Activated B cell treated with CpG ODN at 0.5 μM for 24 hours (primary cell): ENCODE measurements at regions not wholly inside any gene's neighbourhood (a gene's known extent, or its start where the extent isn't known, plus 50 kb on each side); places are given as distances from the start of the nearest gene placed in this dataset.

ENCODE experiments used
- ATAC-seq: fragments of 200-7000 bp; cut with Tn5 transposase; one replicate; pipeline ENCODE4 v1.10.0; 2021; ENCODE audit warnings: low read depth, mild to moderate bottlenecking, moderate library complexity
- CTCF ChIA-PET: fragments of 350-600 bp; sonication (Branson Sonifier 250); formaldehyde crosslinking; loops from one replicate; lab custom pipeline; 2021; ENCODE audit warnings: antibody characterized with exemption; lab: Charles Lee
- POLR2A ChIA-PET: fragments of 350-600 bp; sonication (Branson Sonifier 250); formaldehyde crosslinking; loops from one replicate; lab custom pipeline; 2021; ENCODE audit warnings: antibody characterized with exemption; lab: Charles Lee
- DNase-seq: peaks from one replicate; pipeline ENCODE4 v3.0.0; 2022
- H3K27ac Mint-ChIP-seq: one replicate; pipeline ENCODE4 v1.8.0; 2020; ENCODE audit warnings: mixed read lengths
- H3K27me3 Mint-ChIP-seq: one replicate; pipeline ENCODE4 v1.8.0; 2021; ENCODE audit warnings: mixed read lengths
- H3K36me3 Mint-ChIP-seq: one replicate; pipeline ENCODE4 v1.8.0; 2021; ENCODE audit warnings: low read depth, mixed read lengths
- H3K4me1 Mint-ChIP-seq: one replicate; pipeline ENCODE4 v1.8.0; 2021; ENCODE audit warnings: mixed read lengths
- H3K4me3 Mint-ChIP-seq: one replicate; pipeline ENCODE4 v1.8.0; 2020; ENCODE audit warnings: mild to moderate bottlenecking, mixed read lengths
- H3K9me3 Mint-ChIP-seq: one replicate; pipeline ENCODE4 v1.8.0; 2020; ENCODE audit warnings: mixed read lengths
- intact Hi-C: fragments of 100-400 bp; cut with micrococcal nuclease; formaldehyde crosslinking; loops from one replicate; pipeline ENCODE4 v1.15.1; 2024
- TF ChIP-seq, protein P1 (sequence below): fragments of 200-600 bp; IDR thresholded peaks from one replicate; pipeline ENCODE4 v1.8.0; 2022; ENCODE audit warnings: antibody characterized with exemption, mild to moderate bottlenecking

DNA sequence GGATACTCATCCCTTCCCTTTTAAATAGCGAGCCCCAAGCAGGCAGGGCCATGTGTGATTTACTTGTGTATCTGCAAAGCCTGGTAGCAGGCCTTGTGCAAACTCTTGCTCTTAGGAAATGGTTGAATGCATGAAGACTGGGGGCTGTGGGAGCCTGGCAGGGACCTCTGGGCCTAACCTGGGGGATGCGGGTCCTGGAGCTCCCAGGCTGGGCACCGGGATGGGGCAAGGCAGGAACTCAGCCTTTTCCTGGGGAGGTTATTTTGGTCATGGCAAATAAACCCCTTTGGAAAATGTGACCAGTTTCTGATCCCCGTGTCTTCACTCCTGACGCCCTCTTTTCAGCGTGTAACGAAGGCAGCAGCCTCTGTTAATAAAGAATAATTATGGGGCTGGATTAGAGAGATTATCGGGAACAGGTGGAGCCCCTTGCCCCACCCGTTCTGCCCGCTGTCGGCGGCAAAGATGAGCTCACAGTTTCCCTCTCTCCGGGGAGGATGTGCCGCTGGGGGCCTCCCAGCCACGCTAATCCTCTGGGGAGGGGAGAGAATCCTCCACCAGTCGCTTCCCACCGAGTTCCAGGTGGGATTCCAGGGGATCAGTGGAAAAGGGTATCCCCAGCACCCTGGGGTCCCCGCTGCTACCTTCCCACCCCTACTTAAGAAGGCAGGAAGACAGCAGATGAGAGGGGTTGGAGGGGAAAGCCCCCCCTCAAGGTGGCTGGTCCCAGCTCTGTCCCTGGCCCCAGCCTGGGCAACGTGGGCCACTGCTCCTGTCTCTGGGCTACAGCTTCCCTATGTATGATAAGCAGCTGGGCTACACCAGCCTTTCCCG, 69.7 kb upstream of the WNT4 start:
- intact Hi-C loops = no loop called here
- Mint-ChIP-seq H3K4me1 (no peaks in the 10 kb centered on the region), H3K27ac (no peak overlapping the region), H3K36me3 (no peaks in the 10 kb centered on the region), H3K4me3 (no peak overlapping the region), H3K9me3 (no peaks in the 10 kb centered on the region), H3K27me3 (peaks cover 50% of the 10 kb centered on the region)
- POLR2A ChIA-PET = no interaction called here
- DNase-seq = no peak
- TF ChIP-seq, protein P1, sequence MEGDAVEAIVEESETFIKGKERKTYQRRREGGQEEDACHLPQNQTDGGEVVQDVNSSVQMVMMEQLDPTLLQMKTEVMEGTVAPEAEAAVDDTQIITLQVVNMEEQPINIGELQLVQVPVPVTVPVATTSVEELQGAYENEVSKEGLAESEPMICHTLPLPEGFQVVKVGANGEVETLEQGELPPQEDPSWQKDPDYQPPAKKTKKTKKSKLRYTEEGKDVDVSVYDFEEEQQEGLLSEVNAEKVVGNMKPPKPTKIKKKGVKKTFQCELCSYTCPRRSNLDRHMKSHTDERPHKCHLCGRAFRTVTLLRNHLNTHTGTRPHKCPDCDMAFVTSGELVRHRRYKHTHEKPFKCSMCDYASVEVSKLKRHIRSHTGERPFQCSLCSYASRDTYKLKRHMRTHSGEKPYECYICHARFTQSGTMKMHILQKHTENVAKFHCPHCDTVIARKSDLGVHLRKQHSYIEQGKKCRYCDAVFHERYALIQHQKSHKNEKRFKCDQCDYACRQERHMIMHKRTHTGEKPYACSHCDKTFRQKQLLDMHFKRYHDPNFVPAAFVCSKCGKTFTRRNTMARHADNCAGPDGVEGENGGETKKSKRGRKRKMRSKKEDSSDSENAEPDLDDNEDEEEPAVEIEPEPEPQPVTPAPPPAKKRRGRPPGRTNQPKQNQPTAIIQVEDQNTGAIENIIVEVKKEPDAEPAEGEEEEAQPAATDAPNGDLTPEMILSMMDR = no peak
- CTCF ChIA-PET = no interaction called here
- no peak for ATAC-seq

DNA sequence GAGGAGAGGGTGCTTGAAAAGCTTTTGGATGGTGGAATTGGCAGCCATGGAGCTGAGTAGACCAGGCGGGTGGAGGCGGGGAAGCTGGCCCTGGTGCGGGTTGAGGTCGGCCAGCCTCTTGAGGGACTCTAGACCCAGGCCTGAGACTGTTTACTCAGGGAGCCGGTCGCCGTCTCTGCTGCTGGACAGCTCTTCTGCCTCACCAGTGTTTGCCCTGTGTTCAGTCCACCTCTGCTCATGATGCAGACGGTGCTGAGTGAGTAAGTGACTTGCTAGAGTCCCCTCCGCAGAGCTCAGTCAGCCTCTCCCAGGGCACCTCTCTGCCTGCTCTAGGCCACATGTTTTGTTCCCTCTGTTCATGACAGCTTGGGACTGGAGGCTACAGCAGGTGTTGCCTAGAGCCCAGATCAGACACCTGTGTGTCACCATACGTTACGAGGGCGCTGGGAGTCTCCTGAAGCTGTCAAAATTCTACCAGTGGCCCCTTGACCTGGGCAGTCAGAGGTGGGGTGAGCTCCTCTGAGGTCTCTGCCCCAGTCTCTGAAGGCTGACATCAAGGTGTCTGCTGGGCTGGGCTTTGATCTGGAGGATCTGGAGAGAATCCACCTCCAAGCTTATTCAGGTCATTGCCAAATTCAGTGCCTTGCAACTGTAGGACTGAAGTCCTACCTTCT, 73.5 kb upstream of the WNT4 start:
- POLR2A ChIA-PET = no interaction called here
- H3K4me3 Mint-ChIP-seq = no peak overlapping the region
- peaks cover 37% of the 10 kb centered on the region for H3K27me3 Mint-ChIP-seq
- CTCF ChIA-PET = no interaction called here
- H3K4me1 Mint-ChIP-seq = no peaks in the 10 kb centered on the region
- ATAC-seq (no peak), DNase-seq (no peak)
- no peaks in the 10 kb centered on the region for H3K36me3 Mint-ChIP-seq
- no peak overlapping the region for H3K27ac Mint-ChIP-seq
- TF ChIP-seq, protein P1 = no peak
- H3K9me3 Mint-ChIP-seq = no peaks in the 10 kb centered on the region
- intact Hi-C loops = no loop called here

GRCh38 chr1:22216966-22217365, 74.1 kb upstream of the WNT4 start:
- intact Hi-C loops = no loop called here
- TF ChIP-seq, protein P1 = no peak
- DNase-seq (no peak), ATAC-seq (no peak)
- H3K27ac Mint-ChIP-seq = no peak overlapping the region
- ChIA-PET CTCF (no interaction called here), POLR2A (no interaction called here)
- H3K27me3 Mint-ChIP-seq = peaks cover 38% of the 10 kb centered on the region
- H3K9me3 Mint-ChIP-seq = no peaks in the 10 kb centered on the region
- no peaks in the 10 kb centered on the region for H3K36me3 Mint-ChIP-seq
- H3K4me1 Mint-ChIP-seq = no peaks in the 10 kb centered on the region
- no peak overlapping the region for H3K4me3 Mint-ChIP-seq

DNA sequence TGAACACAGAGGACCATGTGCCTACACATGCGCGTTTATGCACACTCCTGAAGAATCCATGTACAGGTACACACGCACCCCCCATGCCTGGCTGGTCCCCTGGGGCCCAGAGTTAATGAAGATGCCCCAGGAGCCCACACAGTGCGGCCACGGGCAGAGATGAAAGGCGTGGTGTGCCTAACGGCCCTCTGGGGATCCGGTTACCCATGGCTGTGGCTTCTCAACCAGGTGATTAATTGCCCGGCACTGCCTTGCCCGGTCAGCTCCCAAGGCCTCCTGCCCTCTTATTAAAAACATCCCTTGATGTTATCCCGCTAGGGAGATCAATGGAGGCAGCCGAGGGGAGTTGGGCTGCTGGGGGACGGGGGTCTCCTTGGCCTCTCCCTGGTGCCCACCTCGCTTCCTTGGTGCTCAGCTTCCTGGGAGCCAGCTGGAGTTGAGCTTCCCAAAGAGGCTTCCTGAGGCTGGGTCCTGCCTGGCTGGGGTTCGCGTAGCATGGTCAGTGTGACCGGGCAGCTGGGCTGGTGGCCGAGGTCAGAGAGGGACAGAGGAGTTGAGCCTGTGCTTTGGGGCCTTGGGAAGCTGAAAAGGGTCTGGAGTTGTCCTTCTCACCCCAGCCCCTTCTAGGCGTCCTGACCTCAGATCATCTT, 75.0 kb upstream of the WNT4 start:
- Mint-ChIP-seq H3K27ac (no peak overlapping the region), H3K36me3 (no peaks in the 10 kb centered on the region), H3K27me3 (peaks cover 33% of the 10 kb centered on the region), H3K9me3 (no peaks in the 10 kb centered on the region), H3K4me1 (no peaks in the 10 kb centered on the region), H3K4me3 (no peak overlapping the region)
- TF ChIP-seq, protein P1 = no peak
- DNase-seq (no peak), ATAC-seq (no peak)
- ChIA-PET CTCF (no interaction called here), POLR2A (no interaction called here)
- intact Hi-C loops = no loop called here

DNA sequence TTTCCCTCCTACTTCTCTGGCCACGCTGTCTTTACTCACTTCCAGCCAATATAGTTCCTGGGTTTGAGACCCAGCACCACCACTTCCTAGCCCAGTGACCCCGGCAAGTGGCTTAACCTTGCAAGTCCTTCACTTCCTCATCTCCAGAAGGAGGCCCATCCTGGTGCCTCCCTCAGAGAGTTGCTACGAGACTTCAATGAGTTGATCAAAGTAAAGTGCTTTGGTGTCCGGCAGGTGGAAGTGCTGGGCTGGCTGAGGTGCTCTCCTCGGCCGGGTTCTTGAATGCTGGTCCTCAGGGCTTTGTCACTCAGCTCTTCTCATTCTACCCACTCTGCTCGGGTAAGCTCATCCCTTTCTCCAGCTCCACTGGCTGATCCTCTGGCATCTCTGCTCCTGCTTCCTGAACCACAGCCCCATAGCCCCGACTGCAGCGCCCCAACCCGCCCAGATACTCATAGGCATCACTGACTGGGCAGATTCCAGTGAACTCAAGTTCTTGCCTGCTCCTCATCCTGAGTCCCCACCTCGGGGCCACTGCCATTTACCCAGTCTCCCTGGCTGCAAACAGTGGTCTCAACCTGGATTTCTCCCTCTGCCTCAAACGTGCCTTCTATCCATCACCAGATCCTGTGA, 75.8 kb upstream of the WNT4 start:
- Mint-ChIP-seq H3K4me3 (no peak overlapping the region), H3K27me3 (peaks cover 29% of the 10 kb centered on the region), H3K27ac (no peak overlapping the region), H3K36me3 (no peaks in the 10 kb centered on the region), H3K9me3 (no peaks in the 10 kb centered on the region), H3K4me1 (no peaks in the 10 kb centered on the region)
- intact Hi-C loops = no loop called here
- ChIA-PET POLR2A (no interaction called here), CTCF (no interaction called here)
- ATAC-seq = no peak
- TF ChIP-seq, protein P1 = no peak
- DNase-seq = no peak
